Tibial nerve (tissue), 4 donors: ENCODE measurements at regions not wholly inside any gene's neighbourhood (a gene's known extent, or its start where the extent isn't known, plus 50 kb on each side); places are given as distances from the start of the nearest gene placed in this dataset.

ENCODE experiments used
- DNase-seq, 2 donors: peaks; one replicate each; pipeline ENCODE4 v3.0.0-alpha.2; 2019; ENCODE audit warnings: low spot score in 2 of 2
- H3K27ac ChIP-seq, 4 donors: fragments of 200-600 bp; sonication (generic) in 3 of 4; one replicate each; pipeline ENCODE4 v1.5.1; 2017 to 2019; ENCODE audit warnings: mild to moderate bottlenecking in 1 of 4
- H3K27me3 ChIP-seq, 2 donors: fragments of 200-600 bp; sonication (generic) in 1 of 2; one replicate each; pipeline versions ENCODE4 v1.5.1 to v1.6.0; 2017 to 2019
- H3K36me3 ChIP-seq, 3 donors: fragments of 200-600 bp; sonication (generic); one replicate each; pipeline ENCODE4 v1.5.1; 2018 to 2019
- H3K4me1 ChIP-seq, 4 donors: fragments of 200-600 bp; sonication (generic) in 3 of 4; one replicate each; pipeline ENCODE4 v1.5.1; 2017 to 2019
- H3K4me3 ChIP-seq, 4 donors: fragments of 200-600 bp; sonication (generic) in 3 of 4; one replicate each; pipeline ENCODE4 v1.5.1; 2017 to 2019; ENCODE audit warnings: mild to moderate bottlenecking in 1 of 4, moderate library complexity in 1 of 4
- H3K9me3 ChIP-seq, 4 donors: fragments of 200-600 bp; sonication (generic) in 3 of 4; one replicate each; pipeline ENCODE4 v1.5.1; 2017 to 2019
- CTCF ChIP-seq, 5 experiments: fragments of 200-600 bp in 3 of 5; fragments of 450-650 bp in 2 of 5; sonication (generic) in 3 of 5; IDR thresholded peaks; one replicate each; pipeline ENCODE4 v1.5.1; 2016 to 2019; ENCODE audit warnings: antibody characterized with exemption in 5 of 5, mild to moderate bottlenecking in 3 of 5, moderate library complexity in 2 of 5
- EP300 ChIP-seq, 2 donors: sonication (generic); formaldehyde crosslinking; IDR thresholded peaks; one replicate each; pipeline ENCODE4 v1.6.1; 2017; ENCODE audit warnings: antibody characterized with exemption in 2 of 2, mild to moderate bottlenecking in 1 of 2
- POLR2A ChIP-seq, 2 donors: fragments of 450-650 bp; IDR thresholded peaks; one replicate each; pipeline ENCODE4 v1.6.1; 2017; ENCODE audit warnings: antibody characterized with exemption in 2 of 2, mild to moderate bottlenecking in 2 of 2, moderate library complexity in 2 of 2
- WGBS, 2 donors: methylation state at CpG; one replicate each; pipeline ENCODE4 v1.1.5; 2018; 5-methylcytosine and 5-hydroxymethylcytosine counted together

GRCh38 chr21:27425172-27425571, 458.3 kb upstream of the ADAMTS5 start:
- Histone ChIP-seq H3K4me3 (no peak overlapping the region), H3K4me1 (peaks cover 0 to 29% (median 6%) of the 10 kb centered on the region in 4 donors), H3K27me3 (no peaks in the 10 kb centered on the region), H3K9me3 (no peaks in the 10 kb centered on the region), H3K36me3 (no peaks in the 10 kb centered on the region), H3K27ac (peak overlapping the region in 1 of 4 donors; percentile 48)
- WGBS, 2 donors, result 85% methylated on average over 2 of the region's 2 CpGs
- TF ChIP-seq CTCF (IDR thresholded peaks at IDR 0.05) (no peak), EP300 (IDR thresholded peaks at IDR 0.05) (no peak), POLR2A (IDR thresholded peaks at IDR 0.05) (no peak)
- no peak for DNase-seq

DNA sequence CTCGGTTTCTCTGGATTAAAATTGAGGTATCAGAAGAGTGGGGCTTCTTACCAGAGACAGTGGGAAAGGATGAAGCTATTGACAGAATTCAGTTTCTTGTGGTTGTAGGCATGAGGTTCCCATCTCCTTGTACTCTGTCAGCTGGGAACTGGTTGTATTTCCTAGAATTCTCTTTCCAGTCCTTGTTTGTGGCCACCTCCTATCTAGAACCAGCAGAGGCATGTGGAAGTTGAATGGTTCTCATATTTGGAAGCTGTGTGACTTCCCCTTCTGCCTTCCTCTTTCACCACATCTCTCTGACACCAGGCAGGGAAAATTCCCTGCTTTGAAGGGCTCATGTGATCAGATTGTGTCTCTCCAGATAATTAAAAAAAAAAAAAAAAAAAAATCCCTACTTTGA, 457.7 kb upstream of the ADAMTS5 start:
- DNase-seq, result no peak
- Histone ChIP-seq H3K9me3 (no peaks in the 10 kb centered on the region), H3K4me3 (no peak overlapping the region), H3K4me1 (peaks cover 0 to 26% (median 6%) of the 10 kb centered on the region in 4 donors), H3K27ac (peak overlapping the region in 1 of 4 donors; percentile 30), H3K36me3 (no peaks in the 10 kb centered on the region), H3K27me3 (no peaks in the 10 kb centered on the region)
- TF ChIP-seq CTCF (IDR thresholded peaks at IDR 0.05) (no peak), POLR2A (IDR thresholded peaks at IDR 0.05) (no peak), EP300 (IDR thresholded peaks at IDR 0.05) (no peak)
- 94 to 97% methylated on average over 1 of the region's 1 CpG for WGBS, 2 donors

DNA sequence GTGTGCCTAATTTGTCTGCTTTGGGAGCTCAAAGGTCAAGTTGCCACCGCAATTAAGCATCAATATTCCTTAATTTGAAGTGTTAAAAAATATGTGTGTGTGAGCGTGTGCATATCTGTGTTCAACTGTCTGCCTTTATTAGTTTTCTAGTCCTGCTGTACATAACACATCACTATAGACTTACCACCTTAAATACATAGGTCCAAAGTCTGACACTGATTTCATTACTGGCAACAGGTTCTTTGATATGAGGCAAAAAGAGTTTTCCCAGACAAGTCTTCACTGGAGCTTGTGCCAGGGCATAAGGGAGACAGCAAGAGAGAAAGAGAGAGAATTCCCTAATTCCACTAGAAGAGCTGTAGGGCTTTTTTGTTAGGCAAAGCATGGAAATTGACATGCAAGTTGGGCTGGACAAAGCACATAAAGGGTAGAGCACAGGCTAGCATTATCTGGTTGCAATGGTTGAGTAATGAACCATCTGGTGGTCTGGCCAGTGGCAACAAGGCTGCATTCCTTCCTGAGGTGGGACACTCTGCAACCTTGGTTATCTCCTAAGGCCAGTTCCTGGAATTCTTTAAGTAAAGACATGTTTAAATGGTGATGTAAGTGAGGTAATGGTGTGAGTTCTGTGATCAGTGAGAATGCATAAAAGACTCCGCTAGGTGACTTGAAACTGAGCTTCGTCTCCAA, 457.2 kb upstream of the ADAMTS5 start:
- H3K9me3 ChIP-seq, result no peaks in the 10 kb centered on the region
- no peaks in the 10 kb centered on the region for H3K36me3 ChIP-seq
- H3K4me3 ChIP-seq, result no peak overlapping the region
- 90 to 96% methylated on average over 4 of the region's 4 CpGs for WGBS, 2 donors
- TF ChIP-seq CTCF (IDR thresholded peaks at IDR 0.05), result no peak
- TF ChIP-seq EP300 (IDR thresholded peaks at IDR 0.05), result no peak
- no peak for TF ChIP-seq POLR2A (IDR thresholded peaks at IDR 0.05)
- peaks cover 0 to 26% (median 6%) of the 10 kb centered on the region in 4 donors for H3K4me1 ChIP-seq
- H3K27me3 ChIP-seq, result no peaks in the 10 kb centered on the region
- H3K27ac ChIP-seq, result peak overlapping the region in 2 of 4 donors; percentile 54 to 59
- DNase-seq, result no peak

- peak overlapping the region; percentile 14 to 61 (median 54) for H3K27ac ChIP-seq
- peaks cover 0 to 26% (median 6%) of the 10 kb centered on the region in 4 donors for H3K4me1 ChIP-seq
- H3K36me3 ChIP-seq, result no peaks in the 10 kb centered on the region
- no peaks in the 10 kb centered on the region for H3K9me3 ChIP-seq
- H3K27me3 ChIP-seq, result no peaks in the 10 kb centered on the region
- 44 to 54% methylated on average over 4 of the region's 4 CpGs for WGBS, 2 donors
- no peak overlapping the region for H3K4me3 ChIP-seq
- TF ChIP-seq POLR2A (IDR thresholded peaks at IDR 0.05), result no peak
- TF ChIP-seq EP300 (IDR thresholded peaks at IDR 0.05), result peak in 1 of 2 donors; percentile 87
- TF ChIP-seq CTCF (IDR thresholded peaks at IDR 0.05), result no peak
- peak; percentile 52 to 68 for DNase-seq
Measured at GRCh38 chr21:27423038-27423437, 456.1 kb upstream of the ADAMTS5 start.

DNA sequence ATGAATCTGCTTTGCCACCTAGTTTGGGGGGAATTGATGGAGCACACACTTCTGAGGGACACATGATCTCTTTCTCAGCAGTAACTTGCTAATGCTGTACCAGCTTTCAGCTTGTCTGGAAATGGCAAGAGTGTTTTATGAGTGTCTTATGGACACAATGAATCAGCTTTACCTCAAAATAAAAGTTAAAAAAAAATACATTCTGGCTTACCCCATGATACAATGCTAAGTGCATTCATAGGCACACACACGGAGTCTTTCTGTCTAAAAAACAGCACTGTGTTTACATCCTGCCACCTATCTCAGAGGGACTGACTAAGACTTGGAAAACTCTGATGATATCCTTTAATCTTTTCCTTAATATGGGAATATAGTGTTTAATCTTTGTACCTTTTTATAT, 455.5 kb upstream of the ADAMTS5 start:
- Histone ChIP-seq H3K27ac (peak overlapping the region; percentile 14 to 61 (median 54)), H3K27me3 (no peaks in the 10 kb centered on the region), H3K4me1 (peaks cover 0 to 26% (median 6%) of the 10 kb centered on the region in 4 donors), H3K4me3 (no peak overlapping the region), H3K9me3 (no peaks in the 10 kb centered on the region), H3K36me3 (no peaks in the 10 kb centered on the region)
- TF ChIP-seq POLR2A (IDR thresholded peaks at IDR 0.05) (no peak), EP300 (IDR thresholded peaks at IDR 0.05) (no peak), CTCF (IDR thresholded peaks at IDR 0.05) (no peak)
- DNase-seq, result no peak
- WGBS, 2 donors, result 67 to 74% methylated on average over 1 of the region's 1 CpG
